Inflammatory macrophage treated with lipopolysaccharide for 4 hours (primary cell): ENCODE measurements at regions not wholly inside any gene's neighbourhood (a gene's known extent, or its start where the extent isn't known, plus 50 kb on each side); places are given as distances from the start of the nearest gene placed in this dataset.
"Not testable (repeated sequence)": the region's sequence is repeated elsewhere in the genome, so short reads cannot be mapped to it uniquely, and the experiment has no call there.

Experiments
- DNase-seq: peaks from one replicate; pipeline ENCODE4 v3.0.0-alpha.2; 2020

DNA sequence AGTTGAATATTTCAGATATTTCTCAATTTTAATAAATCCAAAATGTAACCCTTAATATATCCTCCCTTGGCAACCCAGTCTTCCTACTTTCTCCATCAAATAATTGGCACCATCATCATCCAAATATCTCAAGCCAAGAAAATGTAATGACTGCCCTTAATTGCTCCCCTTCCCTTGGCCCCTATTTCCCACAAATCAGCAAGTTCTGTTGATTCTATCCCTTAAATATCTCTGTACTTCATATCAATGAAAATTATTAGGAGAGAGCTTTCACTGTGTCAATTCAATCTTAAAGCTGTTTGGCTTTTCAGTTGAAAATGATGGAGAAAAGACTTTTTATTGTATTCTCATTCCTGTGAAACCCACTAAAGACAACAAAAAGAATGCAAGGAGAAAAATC lies 349.8 kb downstream of the HINT1 start:
- no peak for DNase-seq

DNA sequence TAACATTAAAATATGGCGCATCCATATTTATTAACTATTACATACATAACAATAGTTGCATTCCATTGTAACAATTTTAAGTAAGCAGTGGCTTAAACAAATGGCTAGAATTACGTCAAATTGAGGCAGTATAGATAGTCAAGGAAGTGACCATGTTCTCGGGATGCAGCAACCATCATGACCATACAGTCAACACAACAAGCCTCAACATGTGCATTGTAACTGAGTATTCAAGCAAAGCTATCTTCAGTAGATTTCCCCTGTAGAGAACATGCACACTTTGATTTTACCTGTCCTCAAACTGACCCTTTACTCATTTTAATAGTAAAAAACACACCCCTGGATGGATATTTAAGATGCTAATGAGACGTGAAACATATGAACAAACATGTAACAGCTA lies 356.4 kb downstream of the HINT1 start:
- no peak for DNase-seq

DNA sequence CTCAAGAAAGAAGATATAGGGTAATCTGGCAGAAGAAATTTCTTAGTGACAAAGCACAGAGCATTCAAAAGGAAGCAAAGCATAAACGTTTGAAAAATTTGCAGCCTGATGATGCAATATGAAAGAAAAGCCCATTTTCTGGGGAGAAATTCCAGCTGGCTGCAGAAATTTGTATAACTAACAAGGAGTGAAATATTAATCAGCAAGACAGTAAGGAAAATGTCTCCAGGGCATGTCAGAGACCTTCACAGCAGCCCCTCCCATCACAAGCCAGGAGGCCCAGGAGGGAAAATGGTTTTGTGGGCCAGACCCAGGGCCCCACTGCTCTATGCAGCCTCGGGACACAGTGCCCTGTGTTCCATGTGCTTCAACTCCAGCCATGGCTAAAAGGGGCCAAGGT lies 359.4 kb downstream of the HINT1 start:
- no peak for DNase-seq

DNA sequence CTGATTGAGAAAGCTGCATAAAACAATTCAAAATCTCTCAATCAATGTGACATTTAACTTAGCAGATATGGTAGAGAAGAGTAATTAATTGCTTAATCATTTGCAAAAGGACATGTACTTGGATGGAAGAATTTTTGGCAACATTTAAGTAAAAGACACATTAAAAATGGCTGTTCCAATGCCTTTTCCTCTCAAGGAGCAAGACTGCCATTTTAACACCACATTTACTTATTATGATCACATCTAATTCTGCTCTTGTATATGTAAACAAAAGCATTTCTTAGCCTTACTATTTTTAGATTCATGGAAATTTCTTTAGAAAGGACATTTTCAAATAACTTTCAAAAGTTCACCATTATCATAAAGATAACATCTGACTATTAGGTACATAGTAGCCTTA lies 360.0 kb downstream of the HINT1 start:
- no peak for DNase-seq

DNA sequence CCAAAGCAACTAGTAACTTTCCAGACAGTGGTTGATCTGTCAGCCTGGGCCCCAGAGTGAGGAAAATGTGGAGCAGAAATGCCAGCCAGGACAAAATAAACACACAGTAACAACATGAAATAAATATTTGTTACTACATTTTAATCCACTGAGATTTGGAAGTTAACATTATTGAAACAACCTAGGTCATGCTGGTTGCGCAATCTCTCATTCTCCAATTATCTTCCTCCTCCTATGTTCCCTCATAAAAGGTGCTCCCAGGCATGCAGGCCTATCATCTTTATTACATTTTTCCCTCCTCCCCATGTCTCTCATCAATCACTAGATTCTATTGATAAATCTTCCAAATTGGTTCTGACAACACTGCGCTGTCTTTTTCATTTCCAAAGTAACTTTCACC lies 363.1 kb downstream of the HINT1 start:
- DNase-seq: no peak

DNA sequence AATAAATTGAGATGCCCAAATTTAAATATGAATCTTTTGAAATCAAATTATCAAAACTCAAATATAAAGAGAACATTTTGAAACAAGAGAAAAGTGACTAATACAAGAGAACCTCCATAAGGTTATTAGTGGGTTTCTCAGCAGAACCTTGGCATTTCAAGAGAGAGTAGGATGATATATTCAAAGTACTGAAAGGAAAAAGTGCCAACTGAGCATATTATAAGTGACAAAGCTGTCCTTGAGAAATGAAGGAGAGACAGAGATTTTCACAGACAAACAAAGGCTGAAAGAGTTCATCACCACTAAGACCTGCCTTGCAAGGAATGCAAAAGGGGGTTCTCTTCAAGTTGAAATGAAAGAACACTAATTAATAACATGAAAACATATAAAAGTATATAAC lies 366.0 kb downstream of the HINT1 start:
- DNase-seq: no peak

DNA sequence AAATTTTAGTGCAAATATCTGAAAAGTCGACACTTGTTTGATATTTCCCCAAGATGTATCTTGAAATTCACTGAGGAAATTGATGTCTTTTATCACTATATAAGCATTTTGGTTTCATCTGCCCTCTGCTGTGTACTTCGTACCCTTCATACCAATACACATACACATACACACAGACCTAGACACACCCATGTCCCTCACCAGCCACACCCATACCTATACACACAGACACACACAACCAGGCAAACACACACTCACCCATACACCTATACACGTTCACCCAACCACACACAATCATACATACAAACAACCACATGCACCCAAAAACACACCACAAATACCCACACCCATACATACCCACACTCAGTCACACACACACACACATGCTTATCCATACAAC lies 367.8 kb downstream of the HINT1 start:
- DNase-seq: no peak

DNA sequence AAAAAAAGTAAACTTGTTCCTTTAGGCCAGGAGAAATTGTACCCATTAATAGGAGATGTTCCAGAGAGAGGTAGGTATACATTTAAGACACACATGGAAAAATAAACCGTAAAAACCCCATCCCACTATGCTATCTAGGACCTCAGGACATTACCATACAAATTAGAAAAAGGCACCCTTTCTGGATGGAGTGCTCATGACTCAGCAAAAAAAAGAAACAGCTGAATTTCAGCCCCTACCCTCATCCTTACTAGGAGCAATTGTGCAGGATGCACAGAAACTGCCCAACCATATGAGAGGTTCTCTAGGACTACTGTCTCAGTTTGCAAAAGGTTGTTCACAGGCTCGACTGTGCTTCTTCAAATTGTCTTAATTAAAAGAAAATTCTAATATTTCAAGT lies 368.2 kb downstream of the HINT1 start:
- no peak for DNase-seq

DNA sequence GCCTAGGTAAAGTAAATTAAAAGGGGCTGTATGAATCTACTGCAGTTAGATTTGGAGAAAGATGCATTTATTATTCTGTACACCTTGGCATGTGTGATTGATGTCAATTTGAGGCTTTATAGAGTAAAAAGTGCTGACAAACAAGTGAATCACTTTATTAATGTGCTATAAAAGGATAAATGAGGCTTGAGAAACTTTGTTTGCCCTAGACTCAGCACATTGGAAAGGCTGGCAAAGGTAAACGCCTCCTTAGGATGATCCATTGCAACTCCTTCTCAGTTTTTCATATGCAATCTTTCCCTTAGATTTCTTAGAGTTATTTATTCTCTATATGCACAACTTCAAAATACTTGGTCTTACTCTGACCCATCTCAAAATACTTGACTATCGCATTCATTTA lies 369.0 kb downstream of the HINT1 start:
- DNase-seq: no peak

DNA sequence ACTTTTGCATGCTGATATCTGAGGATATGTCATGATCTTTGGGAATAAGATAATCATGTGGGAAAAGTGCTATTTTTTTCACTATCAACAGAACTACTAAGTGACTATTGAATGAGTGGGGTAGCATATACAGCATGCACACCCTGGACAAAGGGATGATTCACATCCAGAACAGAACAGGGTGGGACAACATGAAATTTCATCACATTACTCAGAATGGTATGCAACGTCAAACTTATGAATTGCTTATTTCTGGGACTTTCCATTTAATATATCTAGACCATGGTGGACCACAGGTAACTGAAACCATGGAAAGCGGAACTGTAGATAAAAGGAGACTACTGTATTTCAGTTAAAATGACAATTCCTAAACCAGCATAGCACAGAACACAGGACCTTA lies 370.0 kb downstream of the HINT1 start:
- DNase-seq: no peak

DNA sequence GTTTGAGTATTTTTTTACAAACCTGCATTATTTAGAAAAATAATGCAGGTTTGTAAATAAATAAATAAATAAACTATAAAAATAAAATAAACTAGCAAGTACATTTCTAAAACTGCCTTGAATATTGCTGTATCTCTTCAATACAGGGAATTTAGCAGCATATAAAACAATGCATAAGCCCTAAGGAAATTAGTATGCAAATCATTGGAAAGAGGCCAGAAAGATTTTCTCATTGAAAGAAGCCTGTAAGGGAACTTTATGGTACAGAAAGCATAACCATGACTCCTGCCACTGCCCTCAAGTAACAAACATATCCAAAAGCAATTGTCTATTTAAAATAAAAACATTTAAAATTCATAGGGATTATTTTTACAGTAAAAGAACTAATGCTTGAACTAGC lies 387.3 kb downstream of the HINT1 start:
- no peak for DNase-seq

DNA sequence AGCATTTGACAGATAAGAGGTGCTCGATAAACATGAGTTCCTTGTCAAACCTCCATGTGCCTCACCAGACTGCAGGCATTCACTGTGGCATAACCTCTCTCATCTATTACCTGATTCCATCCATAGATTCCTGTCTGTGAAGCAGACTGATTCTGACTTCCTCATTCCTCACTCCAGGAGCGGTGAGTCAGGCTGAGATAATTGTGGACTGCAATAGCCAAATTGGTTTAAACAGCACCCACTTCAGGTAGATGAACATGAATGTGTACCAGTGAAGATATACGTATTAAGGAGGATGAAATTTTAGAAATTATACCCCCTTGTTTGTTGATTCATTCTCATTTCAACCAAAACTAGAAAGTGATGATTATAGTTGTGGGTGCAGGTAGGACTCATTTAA lies 391.2 kb downstream of the HINT1 start:
- DNase-seq: peak; percentile 11

DNA sequence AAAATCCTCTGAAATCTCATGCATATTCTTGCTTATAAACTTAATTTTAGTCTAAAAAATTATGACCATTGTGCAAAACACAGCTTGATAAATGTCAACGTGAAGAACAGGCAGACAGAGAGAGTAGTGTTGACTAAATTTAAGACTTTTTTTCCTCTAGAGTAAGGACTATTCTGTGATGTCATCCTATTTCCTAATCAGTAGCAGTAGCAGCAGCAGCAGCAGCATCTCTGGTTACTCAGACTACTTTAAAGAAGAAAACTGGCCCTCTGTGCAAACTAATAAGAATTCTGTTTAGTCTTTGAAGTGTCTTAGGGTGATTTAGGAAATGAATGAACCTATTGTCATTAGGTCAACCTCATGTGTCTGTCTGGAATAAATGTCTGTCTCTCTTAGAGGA lies 403.0 kb downstream of the HINT1 start:
- DNase-seq: peak; percentile 73

DNA sequence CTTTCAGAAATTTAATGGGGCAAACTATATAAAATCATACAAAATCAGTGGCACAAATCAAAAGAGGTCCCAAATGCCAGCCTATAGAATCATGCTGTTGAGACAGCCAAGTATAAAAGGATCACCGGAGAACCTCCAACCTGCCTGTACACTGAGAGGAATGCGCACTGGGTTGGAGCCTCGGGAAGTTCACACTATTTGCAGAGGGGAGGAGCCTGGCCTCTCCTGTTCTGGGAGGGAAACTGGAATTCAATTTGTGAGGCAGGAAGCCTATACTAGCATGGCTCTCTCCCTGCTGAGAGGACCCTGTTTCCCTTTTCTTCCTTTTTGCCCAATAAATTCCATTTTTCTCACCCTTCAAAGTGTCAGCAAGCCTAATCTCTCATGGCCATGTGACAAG lies 406.0 kb downstream of the HINT1 start:
- DNase-seq: no peak

DNA sequence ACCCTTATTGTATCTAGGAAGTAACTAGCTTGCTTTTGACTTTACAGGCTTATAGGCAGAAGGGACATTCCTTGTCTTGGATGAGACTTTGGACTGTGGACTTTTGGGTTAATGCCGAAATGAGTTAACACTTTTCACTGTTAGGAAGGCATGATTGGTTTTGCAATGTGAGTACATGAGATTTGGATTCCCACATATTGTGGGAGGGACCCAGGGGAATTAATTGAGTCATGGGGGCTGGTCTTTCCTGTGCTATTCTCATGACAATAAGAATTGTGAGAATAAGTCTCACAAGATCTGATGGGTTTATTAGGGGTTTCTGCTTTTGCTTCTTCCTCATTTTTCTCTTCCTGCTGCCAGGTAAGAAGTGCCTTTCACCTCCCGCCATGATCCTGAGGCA lies 417.5 kb downstream of the HINT1 start:
- DNase-seq: no peak

DNA sequence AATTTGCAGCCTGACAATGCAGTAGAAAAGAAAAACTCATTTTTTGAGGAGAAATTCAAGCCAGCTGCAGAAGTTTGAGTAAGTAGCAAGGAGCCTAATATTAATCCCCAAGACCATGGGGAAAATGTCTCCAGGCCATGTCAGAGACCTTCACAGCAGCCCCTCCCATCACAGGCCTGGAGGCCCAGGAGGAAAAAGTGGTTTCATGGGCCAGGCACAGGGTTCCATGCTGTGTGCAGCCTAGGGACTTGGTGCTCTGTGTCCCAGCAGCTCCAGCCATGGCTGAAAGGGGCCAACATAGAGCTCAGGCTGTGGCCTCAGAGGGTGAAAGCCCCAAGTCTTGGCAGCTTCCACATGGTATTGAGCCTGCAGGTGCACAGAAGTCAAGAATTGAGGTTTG lies 418.4 kb downstream of the HINT1 start:
- not testable (repeated sequence) for DNase-seq

DNA sequence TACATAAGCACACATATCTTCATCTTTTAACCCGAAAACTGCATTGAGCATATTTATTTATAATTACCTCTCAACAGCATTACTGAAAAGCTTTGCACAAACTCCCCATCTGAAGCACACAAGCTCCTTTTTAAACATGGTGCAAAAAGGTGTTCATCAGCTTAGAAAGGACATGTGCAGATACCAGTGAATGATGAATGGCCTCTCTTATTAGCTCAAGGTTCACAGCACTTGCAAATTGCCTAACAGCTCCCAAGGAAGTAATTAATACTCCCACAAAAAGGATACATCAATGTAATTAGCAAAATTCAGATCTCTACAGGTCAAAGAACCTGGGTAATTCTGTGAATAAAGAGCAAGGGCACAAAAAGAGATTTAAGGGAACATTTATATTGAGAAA lies 422.0 kb downstream of the HINT1 start:
- no peak for DNase-seq

DNA sequence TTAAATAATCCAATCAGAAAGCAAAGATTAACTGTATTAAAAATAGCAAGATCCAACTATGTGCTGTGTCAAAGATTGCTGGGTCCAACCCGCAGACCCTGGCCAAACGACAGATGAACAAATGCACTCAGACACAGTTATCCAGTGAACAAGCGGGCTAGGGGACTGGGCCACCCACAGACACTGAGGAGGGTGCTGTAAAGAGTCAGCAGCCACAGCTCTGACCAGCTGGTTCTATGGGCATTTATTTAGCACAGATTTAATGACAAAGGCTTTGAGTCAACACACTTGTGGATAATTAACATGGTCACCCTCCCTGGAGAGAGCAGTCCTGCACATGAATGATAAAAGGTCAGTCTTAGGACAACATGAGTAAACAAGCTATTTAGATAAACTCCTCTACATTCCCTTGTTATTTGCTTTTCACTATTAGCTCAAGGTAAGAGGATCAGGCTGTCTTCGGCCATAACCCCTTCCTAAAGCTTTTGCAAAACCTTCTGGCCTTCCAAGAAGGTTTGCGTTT lies 424.9 kb downstream of the HINT1 start:
- DNase-seq: no peak

DNA sequence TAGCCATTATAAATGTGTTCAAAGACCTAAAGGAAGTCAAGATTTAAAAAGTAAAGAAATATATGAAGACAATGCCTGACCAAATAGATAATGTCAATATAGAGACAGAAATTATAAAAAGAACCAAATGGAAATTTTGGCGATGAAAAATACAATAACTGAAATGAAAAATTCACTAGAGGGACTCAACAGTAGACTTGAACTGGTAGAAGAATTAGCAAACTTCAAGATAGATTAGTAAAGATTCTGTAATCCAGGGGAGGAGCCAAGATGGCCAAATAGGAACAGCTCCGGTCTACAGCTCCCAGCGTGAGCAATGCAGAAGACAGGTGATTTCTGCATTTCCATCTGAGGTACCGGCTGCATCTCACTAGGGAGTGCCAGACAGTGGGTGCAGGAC lies 433.2 kb downstream of the HINT1 start:
- no peak for DNase-seq

DNA sequence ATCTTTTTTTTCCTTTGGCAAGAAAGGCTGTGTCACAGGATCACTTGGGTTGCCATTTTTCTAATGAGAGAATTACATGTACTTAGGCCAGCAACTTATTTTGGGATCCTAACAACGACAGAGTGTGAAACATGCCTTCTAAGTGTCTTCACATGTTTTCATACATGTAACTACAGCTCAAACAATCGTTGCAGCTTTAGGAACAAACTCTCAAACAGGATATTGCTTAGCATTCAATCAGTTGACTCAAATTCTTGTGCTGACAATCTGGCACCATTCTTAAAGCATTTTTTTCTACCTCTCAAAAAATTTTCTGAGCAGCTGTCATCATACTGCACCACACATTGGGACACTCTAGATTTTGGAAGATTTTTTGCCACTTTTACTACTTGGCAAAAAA lies 435.5 kb downstream of the HINT1 start:
- no peak for DNase-seq

DNA sequence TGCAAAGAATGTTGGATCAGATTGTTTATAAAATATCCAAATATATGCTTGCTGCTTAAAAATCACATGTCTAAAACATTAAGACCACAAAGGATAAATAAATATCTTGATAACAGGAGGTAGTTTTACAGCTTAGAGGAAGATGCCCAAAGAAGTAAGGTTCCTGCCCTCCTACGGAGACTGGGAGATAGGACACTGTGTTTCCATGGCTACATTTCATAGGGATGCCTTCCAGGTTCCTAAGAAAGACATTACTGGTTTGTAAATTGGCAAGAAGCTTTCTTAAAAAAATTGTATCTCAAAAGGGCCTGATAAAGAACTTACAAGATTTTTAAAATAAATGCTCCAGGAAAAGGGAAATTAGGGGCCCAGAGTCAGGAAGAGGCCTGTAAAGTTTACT lies 437.2 kb downstream of the HINT1 start:
- DNase-seq: no peak

DNA sequence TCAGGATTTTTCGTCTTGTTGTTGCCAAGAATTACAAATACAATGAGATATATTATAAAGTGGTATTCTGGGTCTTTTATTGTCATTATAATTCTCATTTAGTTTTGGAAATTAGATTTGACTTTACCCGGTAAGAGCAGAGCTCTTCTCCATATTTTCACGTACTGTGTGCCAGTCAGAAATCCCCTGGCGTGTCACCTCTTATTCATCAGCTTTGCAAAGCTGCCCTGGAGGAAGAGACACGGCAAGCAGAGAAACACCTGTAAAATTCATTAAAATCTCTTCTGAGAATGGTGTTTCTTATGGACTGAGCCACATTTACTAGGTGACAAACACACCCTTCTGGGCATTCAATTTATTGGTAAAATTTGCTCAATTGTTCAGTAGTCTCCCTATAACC lies 440.4 kb downstream of the HINT1 start:
- DNase-seq: no peak

DNA sequence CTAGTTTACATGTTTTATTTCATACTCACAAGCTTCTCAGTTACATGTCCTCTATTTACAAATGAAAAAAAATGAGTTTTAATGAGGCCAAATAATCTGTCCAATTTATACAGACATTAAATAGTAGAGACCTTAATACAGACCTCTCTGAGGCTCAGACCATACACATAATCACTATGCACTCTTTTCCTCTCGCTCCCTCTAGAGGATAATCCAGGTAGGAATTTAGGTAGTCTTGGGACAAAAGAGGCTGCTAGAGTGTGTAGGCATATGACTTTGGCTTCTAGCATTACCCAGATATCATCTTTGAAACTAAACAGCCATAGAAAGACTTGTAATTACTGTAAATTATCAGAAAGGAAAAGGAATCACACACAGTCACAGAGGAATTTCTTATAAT lies 444.7 kb downstream of the HINT1 start:
- DNase-seq: peak; percentile 11

DNA sequence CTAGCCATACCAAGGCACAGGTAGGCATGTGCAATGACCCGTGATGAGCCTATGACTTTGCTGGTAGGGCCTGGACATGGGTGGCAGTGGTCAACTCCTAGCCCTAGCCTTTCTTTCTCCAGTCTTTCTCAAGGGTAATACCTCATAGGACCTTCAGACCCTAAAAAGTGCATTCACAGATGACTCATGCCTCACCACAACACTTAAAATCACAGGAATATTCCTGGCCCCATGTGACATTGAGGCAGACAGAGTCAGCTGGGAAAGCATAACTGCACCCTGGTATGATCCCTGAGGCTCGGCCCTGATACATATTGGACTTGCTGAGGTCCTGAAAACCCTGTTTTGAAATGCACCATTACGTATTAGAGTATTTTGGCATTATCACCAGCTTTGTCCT lies 449.5 kb downstream of the HINT1 start:
- no peak for DNase-seq

DNA sequence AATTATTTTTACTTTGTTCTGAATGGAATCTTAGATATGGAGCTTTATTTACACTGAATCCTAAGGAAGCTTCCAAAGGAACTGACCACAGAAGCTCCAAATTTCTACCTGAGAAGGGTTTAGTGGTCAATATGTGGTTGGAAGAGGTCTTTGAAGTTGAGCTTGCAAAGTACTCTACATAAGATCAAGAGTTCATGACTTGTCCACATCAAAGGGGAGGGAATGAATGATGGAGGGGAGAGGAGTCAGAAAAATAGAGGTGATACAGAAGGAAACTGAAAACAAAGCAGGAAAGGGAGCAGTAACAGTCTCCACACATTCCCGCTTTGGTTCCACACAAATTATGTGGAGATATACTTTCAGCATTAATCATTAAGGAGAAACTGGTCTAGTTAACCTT lies 450.9 kb downstream of the HINT1 start:
- DNase-seq: no peak

DNA sequence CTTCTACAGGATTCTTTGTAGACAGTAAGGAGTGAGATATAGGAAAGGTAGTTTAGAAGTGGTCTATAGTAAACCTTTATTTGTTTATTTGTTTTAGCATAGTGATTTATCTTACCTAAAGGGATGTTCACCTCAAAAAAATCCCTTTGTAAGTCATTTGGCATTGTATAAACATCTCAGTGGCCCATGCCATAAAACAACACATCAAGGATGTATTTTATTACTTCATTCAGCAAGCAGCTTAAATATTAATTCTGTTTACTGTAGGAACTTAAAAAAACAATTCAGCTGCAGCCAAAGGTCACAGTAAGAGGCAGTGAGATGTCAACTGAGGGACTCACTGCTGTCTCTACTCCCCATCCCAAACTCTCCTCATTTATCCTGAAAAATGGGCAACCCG lies 452.7 kb downstream of the HINT1 start:
- no peak for DNase-seq
